Hepatocyte (in vitro differentiated cells): ENCODE measurements at regions not wholly inside any gene's neighbourhood (a gene's known extent, or its start where the extent isn't known, plus 50 kb on each side); places are given as distances from the start of the nearest gene placed in this dataset.
A peak's percentile ranks its signal among the peaks of the same experiment; 100 is the strongest.

Experiments used
- DNase-seq: peaks from one replicate; pipeline ENCODE4 v3.0.0-alpha.2; 2016; ENCODE audit warnings: low spot score
- H2AFZ ChIP-seq: fragments of 200-600 bp; sonication (generic); 2 replicates; pipeline ENCODE4 v1.6.0; 2016; ENCODE audit warnings: antibody characterized with exemption, mild to moderate bottlenecking
- H3K27ac ChIP-seq: fragments of 200-600 bp; sonication (generic); 2 replicates; pipeline ENCODE4 v1.5.1; 2016; ENCODE audit warnings: mild to moderate bottlenecking
- H3K27me3 ChIP-seq: fragments of 200-600 bp; sonication (generic); 2 replicates; pipeline ENCODE4 v1.6.1; 2016
- H3K36me3 ChIP-seq: fragments of 200-600 bp; sonication (generic); replicated peaks from 2 replicates; pipeline ENCODE4 v1.5.1; 2016; ENCODE audit warnings: low read depth; ENCODE audit not compliant: insufficient read depth
- H3K4me1 ChIP-seq: fragments of 200-600 bp; sonication (generic); 2 replicates; pipeline ENCODE4 v1.5.1; 2016; ENCODE audit warnings: mild to moderate bottlenecking, moderate library complexity; ENCODE audit not compliant: insufficient read depth
- H3K4me2 ChIP-seq: fragments of 200-600 bp; sonication (generic); 2 replicates; pipeline ENCODE4 v1.6.0; 2016
- H3K4me3 ChIP-seq: fragments of 200-600 bp; sonication (generic); 2 replicates; pipeline ENCODE4 v1.5.1; 2016; ENCODE audit warnings: mild to moderate bottlenecking
- H3K79me2 ChIP-seq: fragments of 200-600 bp; sonication (generic); 2 replicates; pipeline ENCODE4 v1.6.0; 2017; ENCODE audit warnings: mild to moderate bottlenecking
- H3K9me2 ChIP-seq: fragments of 200-600 bp; sonication (generic); replicated peaks from 2 replicates; pipeline ENCODE4 v1.6.0; 2017; ENCODE audit warnings: mild to moderate bottlenecking; ENCODE audit not compliant: insufficient read depth
- H3K9me3 ChIP-seq: fragments of 200-600 bp; sonication (generic); 2 replicates; pipeline ENCODE4 v1.5.1; 2016; ENCODE audit warnings: low read depth, mild to moderate bottlenecking
- H4K20me1 ChIP-seq: fragments of 200-600 bp; sonication (generic); 2 replicates; pipeline ENCODE4 v1.6.0; 2016; ENCODE audit warnings: mild to moderate bottlenecking; ENCODE audit not compliant: insufficient read depth, poor library complexity, severe bottlenecking
- EZH2 ChIP-seq: fragments of 200-600 bp; sonication (generic); IDR thresholded peaks from 2 replicates; pipeline ENCODE4 v1.6.1; 2016; ENCODE audit warnings: antibody characterized with exemption, mild to moderate bottlenecking, borderline replicate concordance
- EZH2phosphoT487 ChIP-seq: fragments of 200-600 bp; sonication (generic); IDR thresholded peaks from one replicate; pipeline ENCODE4 v1.6.1; 2018; ENCODE audit warnings: antibody characterized with exemption, mild to moderate bottlenecking, low read depth, moderate library complexity; ENCODE audit not compliant: unreplicated experiment, severe bottlenecking
- WGBS: methylation state at CpG from one replicate; pipeline ENCODE4 v1.1.6; 2016; ENCODE audit warnings: low lambda C conversion rate; ENCODE audit errors: missing lambda C conversion rate; 5-methylcytosine and 5-hydroxymethylcytosine counted together
- TF ChIP-seq, protein P1 (sequence below): fragments of 200-600 bp; sonication (generic); IDR thresholded peaks from 2 replicates; pipeline ENCODE4 v1.5.1; 2016; ENCODE audit warnings: antibody characterized with exemption, mild to moderate bottlenecking; ENCODE audit not compliant: poor library complexity

DNA sequence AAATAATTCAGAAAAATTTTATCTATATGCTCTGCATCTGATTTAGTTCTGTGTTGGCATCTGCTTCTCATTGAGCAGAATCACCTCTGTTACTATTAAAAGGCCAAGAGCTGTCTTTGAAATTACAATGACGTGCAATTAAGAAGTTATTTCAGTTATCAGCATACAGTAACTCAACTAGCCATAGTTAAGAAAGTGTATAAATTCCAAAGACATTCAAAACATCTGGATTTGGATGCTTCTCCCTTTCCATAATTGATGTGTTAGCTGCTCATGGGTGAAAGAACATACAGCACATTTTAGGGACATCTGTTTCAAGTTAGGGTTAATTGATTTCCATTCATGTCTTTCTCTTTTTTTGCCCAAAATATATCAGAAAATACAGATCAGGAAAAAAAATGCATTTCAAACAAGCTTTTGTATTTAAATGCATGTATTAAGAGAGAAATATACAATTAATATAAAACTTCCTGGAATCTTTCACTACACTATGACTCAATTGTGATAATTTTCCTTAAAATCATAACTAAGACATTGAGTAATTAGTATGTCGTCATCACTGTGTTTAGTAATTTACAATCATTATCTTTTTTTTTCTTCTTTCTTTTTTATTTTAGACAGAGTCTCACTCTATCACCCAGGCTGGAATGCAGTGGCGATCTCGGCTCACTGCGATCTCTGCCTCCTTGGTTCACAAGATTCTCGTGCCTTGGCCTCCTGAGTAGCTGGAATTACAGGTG is 82.7 kb upstream of the MBNL1 start:
- no peaks in the 10 kb centered on the region for H3K36me3 ChIP-seq
- WGBS: 75% methylated on average over 6 of the region's 6 CpGs
- H2AFZ ChIP-seq: no peak overlapping the region
- DNase-seq: no peak
- no peaks in the 10 kb centered on the region for H3K9me3 ChIP-seq
- no peaks in the 10 kb centered on the region for H3K9me2 ChIP-seq
- H4K20me1 ChIP-seq: no peaks in the 10 kb centered on the region
- no peaks in the 10 kb centered on the region for H3K27me3 ChIP-seq
- H3K4me2 ChIP-seq: no peak overlapping the region
- H3K27ac ChIP-seq: no peak overlapping the region
- no peak overlapping the region for H3K4me3 ChIP-seq
- TF ChIP-seq EZH2 (no peak), EZH2phosphoT487 (no peak)
- TF ChIP-seq, protein P1, sequence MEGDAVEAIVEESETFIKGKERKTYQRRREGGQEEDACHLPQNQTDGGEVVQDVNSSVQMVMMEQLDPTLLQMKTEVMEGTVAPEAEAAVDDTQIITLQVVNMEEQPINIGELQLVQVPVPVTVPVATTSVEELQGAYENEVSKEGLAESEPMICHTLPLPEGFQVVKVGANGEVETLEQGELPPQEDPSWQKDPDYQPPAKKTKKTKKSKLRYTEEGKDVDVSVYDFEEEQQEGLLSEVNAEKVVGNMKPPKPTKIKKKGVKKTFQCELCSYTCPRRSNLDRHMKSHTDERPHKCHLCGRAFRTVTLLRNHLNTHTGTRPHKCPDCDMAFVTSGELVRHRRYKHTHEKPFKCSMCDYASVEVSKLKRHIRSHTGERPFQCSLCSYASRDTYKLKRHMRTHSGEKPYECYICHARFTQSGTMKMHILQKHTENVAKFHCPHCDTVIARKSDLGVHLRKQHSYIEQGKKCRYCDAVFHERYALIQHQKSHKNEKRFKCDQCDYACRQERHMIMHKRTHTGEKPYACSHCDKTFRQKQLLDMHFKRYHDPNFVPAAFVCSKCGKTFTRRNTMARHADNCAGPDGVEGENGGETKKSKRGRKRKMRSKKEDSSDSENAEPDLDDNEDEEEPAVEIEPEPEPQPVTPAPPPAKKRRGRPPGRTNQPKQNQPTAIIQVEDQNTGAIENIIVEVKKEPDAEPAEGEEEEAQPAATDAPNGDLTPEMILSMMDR: no peak
- no peaks in the 10 kb centered on the region for H3K79me2 ChIP-seq
- no peaks in the 10 kb centered on the region for H3K4me1 ChIP-seq

- no peaks in the 10 kb centered on the region for H3K79me2 ChIP-seq
- peak overlapping the region; percentile 30 for H3K4me2 ChIP-seq
- WGBS: 45% methylated on average over 2 of the region's 2 CpGs
- H4K20me1 ChIP-seq: no peaks in the 10 kb centered on the region
- peak; percentile 28 for DNase-seq
- H3K4me1 ChIP-seq: no peaks in the 10 kb centered on the region
- no peak overlapping the region for H3K27ac ChIP-seq
- H2AFZ ChIP-seq: no peak overlapping the region
- TF ChIP-seq EZH2phosphoT487 (no peak), EZH2 (no peak)
- TF ChIP-seq, protein P1: no peak
- no peaks in the 10 kb centered on the region for H3K9me2 ChIP-seq
- H3K9me3 ChIP-seq: no peaks in the 10 kb centered on the region
- H3K36me3 ChIP-seq: no peaks in the 10 kb centered on the region
- H3K4me3 ChIP-seq: no peak overlapping the region
- no peaks in the 10 kb centered on the region for H3K27me3 ChIP-seq
Measured at GRCh38 chr3:152190636-152191183, 78.0 kb upstream of the MBNL1 start.

DNA sequence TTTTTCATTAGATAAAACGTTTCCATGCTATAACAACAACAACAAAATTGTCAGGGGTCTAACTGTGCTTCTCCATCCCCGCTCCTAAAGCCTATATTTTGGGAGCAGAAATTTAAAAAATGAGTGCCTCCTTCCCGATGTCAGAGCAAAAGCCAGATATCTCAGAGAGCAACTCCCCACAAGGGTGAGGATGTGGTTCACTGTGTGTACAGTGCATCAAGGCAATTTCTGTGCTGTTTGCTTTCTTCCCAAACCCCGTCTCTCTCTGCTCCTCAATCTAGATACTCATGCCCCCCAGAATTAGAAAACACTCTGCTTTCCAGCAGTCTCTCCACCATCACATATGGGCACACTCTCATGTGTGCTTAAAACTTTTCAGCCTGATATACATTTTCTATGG is 76.7 kb upstream of the MBNL1 start:
- peak overlapping the region; percentile 11 for H3K27ac ChIP-seq

More for the DNA sequence above, 76.7 kb upstream of the MBNL1 start:
- DNase-seq: no peak
- H3K79me2 ChIP-seq: no peaks in the 10 kb centered on the region
- H3K4me2 ChIP-seq: no peak overlapping the region
- TF ChIP-seq, protein P1: no peak
- TF ChIP-seq EZH2: no peak
- TF ChIP-seq EZH2phosphoT487: no peak
- no peaks in the 10 kb centered on the region for H3K36me3 ChIP-seq
- H3K4me1 ChIP-seq: no peaks in the 10 kb centered on the region
- no peaks in the 10 kb centered on the region for H4K20me1 ChIP-seq
- H3K27me3 ChIP-seq: no peaks in the 10 kb centered on the region
- no peaks in the 10 kb centered on the region for H3K9me2 ChIP-seq
- H2AFZ ChIP-seq: no peak overlapping the region
- WGBS: 80% methylated on average over 4 of the region's 4 CpGs
- H3K4me3 ChIP-seq: no peak overlapping the region
- H3K9me3 ChIP-seq: no peaks in the 10 kb centered on the region
